T-helper 2 cell treated with Interferon-gamma antibody and Interleukin-4, amounts not matched to agents 5 μg/mL and 100 μg/mL, for 36 hours (primary cell): ENCODE measurements at regions not wholly inside any gene's neighbourhood (a gene's known extent, or its start where the extent isn't known, plus 50 kb on each side); places are given as distances from the start of the nearest gene placed in this dataset.

Source experiments
- DNase-seq: peaks from one replicate; pipeline ENCODE4 v3.0.0; 2021; ENCODE audit warnings: low spot score
- H3K27ac Mint-ChIP-seq: one replicate; pipeline ENCODE4 v1.8.0; 2021; ENCODE audit warnings: mild to moderate bottlenecking, mixed read lengths
- H3K27me3 Mint-ChIP-seq: one replicate; pipeline ENCODE4 v1.8.0; 2021; ENCODE audit warnings: low read depth, mixed read lengths
- H3K36me3 Mint-ChIP-seq: one replicate; pipeline ENCODE4 v1.8.0; 2021; ENCODE audit warnings: low read depth, mixed read lengths
- H3K4me1 Mint-ChIP-seq: one replicate; pipeline ENCODE4 v1.8.0; 2021; ENCODE audit warnings: low read depth, mixed read lengths
- H3K4me3 Mint-ChIP-seq: one replicate; pipeline ENCODE4 v1.8.0; 2022; ENCODE audit warnings: mild to moderate bottlenecking, moderate library complexity, mixed read lengths
- H3K9me3 Mint-ChIP-seq: one replicate; pipeline ENCODE4 v1.8.0; 2021; ENCODE audit warnings: mixed read lengths

DNA sequence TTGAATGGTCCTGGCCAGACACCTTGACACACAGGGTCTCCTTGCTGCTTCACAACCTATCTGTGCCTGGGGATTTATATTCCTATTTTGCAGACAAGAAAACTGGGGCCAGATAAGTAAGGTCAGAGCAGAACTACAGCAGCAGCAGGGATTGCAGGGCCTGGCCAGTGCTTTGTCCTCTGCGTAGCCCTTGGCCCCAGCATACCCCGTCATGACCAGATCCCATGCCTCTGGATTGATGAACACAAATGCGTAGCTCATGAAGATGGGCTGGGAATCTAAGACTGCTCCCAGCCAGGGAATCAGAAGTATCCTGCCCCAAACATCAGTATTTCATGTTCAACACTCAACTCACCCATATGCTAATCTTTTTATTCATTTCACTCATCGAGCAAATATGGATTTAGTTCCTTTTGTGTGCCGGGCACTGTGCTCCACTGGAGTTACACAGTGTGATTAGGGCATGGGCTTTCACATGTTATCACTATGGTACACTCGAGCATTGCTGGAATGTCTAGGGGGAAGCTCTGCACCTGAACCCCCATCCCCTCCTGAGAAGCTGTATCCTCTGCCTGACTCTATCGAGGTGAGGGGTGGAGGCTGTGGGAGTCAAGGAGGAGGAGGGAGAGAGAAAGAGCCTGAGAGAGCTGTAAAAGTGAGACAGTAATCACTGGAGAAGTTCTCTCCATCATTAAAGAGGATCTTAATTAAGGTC, 143.3 kb downstream of the CYP26B1 start:
- Mint-ChIP-seq H3K4me3 (no peak overlapping the region), H3K36me3 (no peaks in the 10 kb centered on the region)

GRCh38 chr2:72003796-72004195, 143.9 kb downstream of the CYP26B1 start:
- Mint-ChIP-seq H3K27ac (no peak overlapping the region), H3K9me3 (no peaks in the 10 kb centered on the region), H3K27me3 (no peaks in the 10 kb centered on the region), H3K4me1 (no peaks in the 10 kb centered on the region), H3K36me3 (no peaks in the 10 kb centered on the region), H3K4me3 (no peak overlapping the region)
- DNase-seq = no peak

More for the DNA sequence above, 143.3 kb downstream of the CYP26B1 start:
- no peaks in the 10 kb centered on the region for H3K9me3 Mint-ChIP-seq
- H3K27ac Mint-ChIP-seq = no peak overlapping the region
- no peaks in the 10 kb centered on the region for H3K27me3 Mint-ChIP-seq
- no peak for DNase-seq
- H3K4me1 Mint-ChIP-seq = no peaks in the 10 kb centered on the region

GRCh38 chr2:72003124-72003523, 144.5 kb downstream of the CYP26B1 start:
- no peak overlapping the region for H3K4me3 Mint-ChIP-seq
- no peaks in the 10 kb centered on the region for H3K4me1 Mint-ChIP-seq
- H3K27me3 Mint-ChIP-seq = no peaks in the 10 kb centered on the region
- H3K27ac Mint-ChIP-seq = no peak overlapping the region
- no peak for DNase-seq
- no peaks in the 10 kb centered on the region for H3K36me3 Mint-ChIP-seq
- H3K9me3 Mint-ChIP-seq = no peaks in the 10 kb centered on the region

DNA sequence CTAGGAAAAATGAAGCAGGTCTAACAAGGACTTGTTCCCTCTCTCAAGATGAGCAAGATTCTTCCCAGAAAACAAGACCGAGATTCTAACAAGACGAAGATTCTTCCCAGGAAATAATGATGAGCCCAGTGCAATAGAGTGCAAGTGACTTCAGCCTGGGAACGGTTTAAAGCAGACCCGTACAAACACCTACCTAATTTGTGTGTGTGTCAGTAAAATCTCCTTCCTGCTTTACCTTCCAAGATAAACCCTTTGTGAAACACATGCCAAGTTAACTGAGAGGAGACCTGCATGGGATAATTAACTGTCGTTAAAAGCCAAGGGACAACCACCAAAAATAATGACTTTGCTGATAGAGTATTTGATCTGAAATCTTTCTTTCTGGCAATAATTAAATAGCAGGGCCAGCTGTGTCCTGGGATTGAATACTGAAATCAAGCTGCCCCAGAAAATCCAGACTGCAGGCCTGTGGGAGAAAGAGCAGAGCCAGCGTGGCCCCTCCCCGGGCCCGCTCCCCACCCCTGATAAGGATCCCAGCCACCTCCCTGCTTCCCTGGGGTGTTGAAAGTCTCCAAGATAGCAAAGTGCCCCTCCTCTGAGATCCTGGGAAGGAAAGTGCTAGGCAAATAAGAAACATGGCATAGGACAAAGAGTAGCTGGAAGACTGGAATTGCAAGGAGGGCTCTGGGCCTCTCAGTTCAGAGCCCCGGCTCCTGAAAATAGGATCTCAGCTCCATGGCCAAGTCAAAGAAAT, 145.5 kb downstream of the CYP26B1 start:
- H3K27ac Mint-ChIP-seq = no peak overlapping the region
- no peaks in the 10 kb centered on the region for H3K9me3 Mint-ChIP-seq
- no peaks in the 10 kb centered on the region for H3K4me1 Mint-ChIP-seq
- no peaks in the 10 kb centered on the region for H3K27me3 Mint-ChIP-seq
- H3K4me3 Mint-ChIP-seq = no peak overlapping the region
- no peak for DNase-seq
- H3K36me3 Mint-ChIP-seq = no peaks in the 10 kb centered on the region

- Mint-ChIP-seq H3K27me3 (no peaks in the 10 kb centered on the region), H3K4me3 (no peak overlapping the region), H3K36me3 (no peaks in the 10 kb centered on the region), H3K9me3 (no peaks in the 10 kb centered on the region), H3K4me1 (no peaks in the 10 kb centered on the region), H3K27ac (no peak overlapping the region)
- DNase-seq = no peak
Measured at GRCh38 chr2:72000110-72000509, 147.6 kb downstream of the CYP26B1 start.

- H3K27ac Mint-ChIP-seq = no peak overlapping the region
- no peaks in the 10 kb centered on the region for H3K27me3 Mint-ChIP-seq
- DNase-seq = no peak
- H3K4me3 Mint-ChIP-seq = no peak overlapping the region
- no peaks in the 10 kb centered on the region for H3K9me3 Mint-ChIP-seq
- no peaks in the 10 kb centered on the region for H3K36me3 Mint-ChIP-seq
- no peaks in the 10 kb centered on the region for H3K4me1 Mint-ChIP-seq
Measured at GRCh38 chr2:71999580-71999979, 148.1 kb downstream of the CYP26B1 start.

DNA sequence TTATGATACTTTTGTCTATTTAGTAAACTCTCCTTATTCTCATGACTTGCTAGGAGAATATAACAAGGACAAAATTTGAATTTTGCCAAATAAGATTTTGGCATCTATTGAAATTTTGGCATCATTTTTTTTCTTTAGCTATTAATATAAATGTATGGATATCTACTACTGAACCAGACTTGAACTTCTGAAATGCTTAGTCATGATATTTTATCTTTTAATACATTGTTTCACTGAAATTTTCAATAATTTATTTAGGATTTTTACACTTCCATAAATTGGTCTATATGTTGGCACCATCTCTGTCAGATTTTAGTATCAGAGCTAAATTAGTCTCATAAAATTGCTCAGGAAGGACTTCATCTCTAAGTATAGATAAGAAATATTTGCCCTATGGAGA, 149.8 kb downstream of the CYP26B1 start:
- Mint-ChIP-seq H3K27me3 (no peaks in the 10 kb centered on the region), H3K27ac (no peak overlapping the region), H3K9me3 (no peaks in the 10 kb centered on the region), H3K4me3 (no peak overlapping the region), H3K4me1 (no peaks in the 10 kb centered on the region), H3K36me3 (no peaks in the 10 kb centered on the region)
- DNase-seq = no peak

DNA sequence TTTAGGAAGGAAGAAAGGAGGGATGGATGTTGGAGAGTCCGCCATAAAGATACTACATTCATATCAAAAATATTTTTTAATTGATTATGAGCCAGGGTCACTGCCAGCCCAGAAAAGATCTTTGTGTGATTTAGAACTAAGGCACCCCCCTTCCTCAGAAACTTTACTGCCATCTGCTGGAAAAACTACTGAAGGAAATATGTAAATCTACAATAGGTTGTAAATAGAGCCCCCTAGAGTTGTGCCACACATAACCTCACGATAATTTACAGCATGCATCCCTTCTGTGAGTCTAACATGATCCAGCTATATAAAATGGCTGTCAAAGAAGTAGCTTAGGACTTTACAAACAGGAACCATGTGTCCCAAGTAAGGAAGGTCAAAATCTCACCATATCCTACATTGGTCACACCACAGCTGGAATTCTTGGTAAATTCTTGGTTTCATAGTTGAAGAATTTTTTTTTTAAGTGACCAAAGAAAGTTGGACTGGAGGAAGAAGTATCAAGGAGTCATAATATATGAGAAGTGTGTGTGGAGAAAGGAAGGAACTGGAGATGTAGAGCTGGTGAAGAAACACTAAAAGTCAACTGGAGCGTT, 152.5 kb downstream of the CYP26B1 start:
- no peaks in the 10 kb centered on the region for H3K4me1 Mint-ChIP-seq
- H3K36me3 Mint-ChIP-seq = no peaks in the 10 kb centered on the region
- no peak overlapping the region for H3K4me3 Mint-ChIP-seq
- H3K27ac Mint-ChIP-seq = no peak overlapping the region
- no peaks in the 10 kb centered on the region for H3K27me3 Mint-ChIP-seq
- DNase-seq = no peak
- no peaks in the 10 kb centered on the region for H3K9me3 Mint-ChIP-seq

GRCh38 chr2:71992036-71992435, 155.6 kb downstream of the CYP26B1 start:
- no peak for DNase-seq
- Mint-ChIP-seq H3K9me3 (no peaks in the 10 kb centered on the region), H3K4me3 (no peak overlapping the region), H3K36me3 (no peaks in the 10 kb centered on the region), H3K27me3 (no peaks in the 10 kb centered on the region), H3K27ac (no peak overlapping the region), H3K4me1 (no peaks in the 10 kb centered on the region)

GRCh38 chr2:71991397-71991796, 156.3 kb downstream of the CYP26B1 start:
- Mint-ChIP-seq H3K4me3 (no peak overlapping the region), H3K4me1 (no peaks in the 10 kb centered on the region), H3K9me3 (no peaks in the 10 kb centered on the region), H3K27ac (no peak overlapping the region), H3K36me3 (no peaks in the 10 kb centered on the region), H3K27me3 (no peaks in the 10 kb centered on the region)
- no peak for DNase-seq

GRCh38 chr2:71990826-71991225, 156.8 kb downstream of the CYP26B1 start:
- H3K9me3 Mint-ChIP-seq = no peaks in the 10 kb centered on the region
- DNase-seq = no peak
- no peaks in the 10 kb centered on the region for H3K4me1 Mint-ChIP-seq
- no peaks in the 10 kb centered on the region for H3K27me3 Mint-ChIP-seq
- H3K4me3 Mint-ChIP-seq = no peak overlapping the region
- no peak overlapping the region for H3K27ac Mint-ChIP-seq
- no peaks in the 10 kb centered on the region for H3K36me3 Mint-ChIP-seq

DNA sequence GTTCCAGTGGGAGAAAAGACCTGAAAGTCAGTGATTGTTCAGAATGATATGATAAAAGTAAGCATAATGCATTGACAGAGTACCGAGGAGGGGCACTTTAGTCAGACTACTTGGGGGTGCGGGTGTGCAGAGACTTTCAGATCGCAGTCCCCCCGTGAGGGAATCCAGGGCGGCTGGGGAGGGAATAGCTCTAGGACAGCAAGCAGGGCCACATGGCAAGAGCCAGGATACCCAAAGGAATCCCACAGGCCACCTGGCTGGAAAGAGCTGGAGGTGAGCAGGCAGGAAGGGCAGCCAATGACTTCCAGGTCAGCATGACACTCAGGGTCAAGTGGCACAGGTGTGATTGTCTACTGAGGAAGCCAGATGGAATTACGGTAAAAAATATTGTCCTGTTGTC, 157.5 kb downstream of the CYP26B1 start:
- Mint-ChIP-seq H3K4me3 (no peak overlapping the region), H3K36me3 (no peaks in the 10 kb centered on the region), H3K4me1 (no peaks in the 10 kb centered on the region), H3K27ac (no peak overlapping the region), H3K27me3 (no peaks in the 10 kb centered on the region), H3K9me3 (no peaks in the 10 kb centered on the region)
- DNase-seq = no peak

DNA sequence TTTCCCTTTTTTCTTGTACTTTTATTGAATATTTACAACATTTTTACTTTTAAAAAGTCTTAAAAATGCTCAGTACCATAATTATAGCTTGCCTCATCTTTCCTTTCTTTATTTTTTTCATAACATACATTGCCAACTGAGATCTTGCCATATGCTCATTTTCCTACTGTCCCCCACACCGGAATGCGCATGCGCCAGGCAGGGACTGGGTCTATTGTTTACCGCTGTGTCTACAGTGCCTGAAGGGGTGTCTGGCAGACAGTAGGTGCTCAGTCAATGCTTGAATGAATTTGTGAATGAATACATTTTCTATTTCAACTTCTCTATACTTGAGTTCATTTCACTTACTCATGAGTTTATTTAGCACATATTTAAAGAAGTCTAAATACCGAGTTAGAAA, 158.0 kb downstream of the CYP26B1 start:
- Mint-ChIP-seq H3K9me3 (no peaks in the 10 kb centered on the region), H3K36me3 (no peaks in the 10 kb centered on the region), H3K4me3 (no peak overlapping the region), H3K27me3 (no peaks in the 10 kb centered on the region), H3K27ac (no peak overlapping the region), H3K4me1 (no peaks in the 10 kb centered on the region)
- no peak for DNase-seq

DNA sequence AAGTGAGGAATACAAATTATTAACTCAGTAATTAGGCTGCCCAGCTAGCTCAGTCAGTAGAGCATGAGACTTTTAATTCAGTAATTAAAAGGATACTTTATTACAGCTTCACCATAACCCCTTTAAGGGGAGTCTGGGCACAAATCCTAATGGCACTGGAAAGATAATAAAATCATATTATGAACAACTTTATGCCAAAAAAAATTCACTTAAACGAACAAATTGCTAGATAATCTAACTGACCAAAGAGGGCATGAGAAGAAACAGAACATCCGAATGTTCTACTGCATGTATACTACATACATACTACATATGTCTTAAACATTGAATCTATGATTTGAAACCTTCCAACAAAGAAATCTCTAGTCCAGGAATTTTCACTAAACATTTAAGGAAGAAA, 159.5 kb downstream of the CYP26B1 start:
- no peaks in the 10 kb centered on the region for H3K27me3 Mint-ChIP-seq
- no peaks in the 10 kb centered on the region for H3K9me3 Mint-ChIP-seq
- no peaks in the 10 kb centered on the region for H3K36me3 Mint-ChIP-seq
- no peak overlapping the region for H3K27ac Mint-ChIP-seq
- H3K4me3 Mint-ChIP-seq = no peak overlapping the region
- H3K4me1 Mint-ChIP-seq = no peaks in the 10 kb centered on the region
- DNase-seq = no peak
